ENCODE measurements at regions not wholly inside any gene's neighbourhood (a gene's known extent, or its start where the extent isn't known, plus 50 kb on each side); places are given as distances from the start of the nearest gene placed in this dataset.

DNA sequence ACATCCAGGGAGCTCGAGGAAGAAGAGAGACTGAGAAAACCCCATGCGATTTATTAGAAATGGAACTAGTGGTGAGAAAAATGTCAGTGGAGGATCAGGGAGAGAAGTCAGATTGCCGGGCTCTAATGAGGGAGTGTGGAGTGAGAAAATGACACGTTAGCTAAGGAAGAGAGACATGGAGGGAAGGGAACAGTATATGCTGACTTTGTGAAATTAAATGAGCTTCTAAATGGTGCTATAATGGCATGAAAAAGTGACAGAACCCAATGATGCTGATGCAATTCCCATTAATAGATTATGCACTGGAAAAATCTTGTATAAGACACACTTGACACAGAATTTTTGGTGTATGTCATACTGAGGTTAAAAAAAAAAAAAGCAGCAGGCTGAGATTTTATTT lies 112.6 kb downstream of the HSPH1 start:
- no peak for DNase-seq

DNA sequence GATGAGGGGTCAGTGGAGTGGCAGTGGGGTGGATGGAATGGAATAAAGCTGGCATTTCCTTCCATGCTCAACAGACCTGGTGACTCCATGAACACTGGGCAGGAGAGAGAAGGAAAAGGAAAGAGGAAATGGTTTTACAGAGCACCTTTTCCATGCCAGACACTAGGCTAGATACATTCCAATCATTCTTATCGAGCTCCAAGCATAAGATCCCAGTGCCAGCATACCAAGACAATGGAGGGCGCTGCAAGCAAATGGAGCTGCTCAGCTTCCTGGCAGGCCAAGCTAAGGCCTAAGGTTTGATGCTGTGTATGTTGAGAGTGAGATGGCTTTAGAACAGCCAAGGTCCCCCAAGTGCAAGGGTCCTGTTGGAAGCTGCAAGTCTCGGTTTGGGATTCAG lies 113.2 kb downstream of the HSPH1 start:
- no peak for DNase-seq

DNA sequence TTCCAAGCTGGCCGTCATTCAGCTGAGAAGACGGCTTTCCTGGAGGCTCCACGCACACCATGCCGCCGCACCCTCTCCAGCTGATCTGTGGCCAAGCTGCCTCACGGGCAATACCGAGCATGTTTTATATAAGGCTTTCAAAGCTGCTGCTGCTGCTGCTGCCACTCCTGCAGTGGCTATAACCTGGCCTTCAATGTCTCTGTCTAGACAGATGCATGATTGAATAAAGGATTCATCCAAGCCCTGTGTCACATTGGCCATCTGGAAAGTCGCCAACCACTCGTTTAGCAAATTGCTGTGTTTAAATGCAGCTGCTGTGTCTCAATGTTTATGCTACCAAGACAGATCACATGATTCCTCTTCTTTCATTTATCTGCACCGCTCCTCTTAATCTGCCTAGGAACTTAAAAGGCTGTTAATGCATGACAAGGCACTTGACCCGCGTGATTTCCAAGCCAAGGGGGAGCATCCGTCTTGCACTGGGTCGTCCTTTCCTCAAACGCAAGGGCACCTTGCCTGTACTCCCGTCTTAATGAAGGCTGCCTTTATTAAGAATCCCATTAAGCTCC lies 114.3 kb downstream of the TEX26 start:
- DNase-seq = peak; percentile 69

DNA sequence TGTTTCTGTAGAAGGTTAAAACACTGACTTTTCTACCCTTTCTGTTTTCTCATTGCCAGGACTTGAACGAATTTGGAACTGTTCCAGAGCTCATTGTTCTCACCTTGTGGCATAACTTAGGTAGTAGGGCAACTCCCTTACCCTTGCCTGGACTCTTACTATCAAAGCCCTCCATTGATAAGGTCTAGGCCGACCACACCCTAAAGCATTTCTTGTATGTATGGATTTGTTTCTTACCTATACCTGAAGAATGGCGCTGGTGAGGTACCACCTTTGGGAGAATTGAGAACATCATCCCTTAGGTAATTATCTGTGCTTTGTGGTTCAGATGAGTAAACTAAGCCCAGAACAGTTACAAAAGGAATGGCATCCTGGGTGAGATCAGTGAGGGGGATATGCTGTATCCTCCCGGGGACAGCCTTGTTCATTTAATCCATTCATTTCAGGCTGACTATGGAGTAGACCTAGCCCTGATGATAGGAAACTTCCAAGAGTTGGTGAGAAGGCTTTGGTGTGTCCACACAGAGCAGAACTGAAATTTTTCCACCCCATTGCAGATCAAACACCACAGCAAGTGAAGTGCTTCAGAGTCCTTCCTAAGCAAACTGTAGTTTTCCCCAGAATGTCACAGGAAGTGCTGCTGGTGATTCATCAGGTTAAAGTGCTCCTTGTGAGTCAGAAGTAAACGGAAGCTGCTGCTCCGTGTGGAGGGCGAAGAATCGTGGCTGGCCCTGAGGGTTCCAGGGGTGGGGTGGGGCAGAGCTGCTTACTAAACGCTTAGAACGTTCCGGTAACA lies 113.0 kb downstream of the TEX26 start:
- DNase-seq = no peak

DNA sequence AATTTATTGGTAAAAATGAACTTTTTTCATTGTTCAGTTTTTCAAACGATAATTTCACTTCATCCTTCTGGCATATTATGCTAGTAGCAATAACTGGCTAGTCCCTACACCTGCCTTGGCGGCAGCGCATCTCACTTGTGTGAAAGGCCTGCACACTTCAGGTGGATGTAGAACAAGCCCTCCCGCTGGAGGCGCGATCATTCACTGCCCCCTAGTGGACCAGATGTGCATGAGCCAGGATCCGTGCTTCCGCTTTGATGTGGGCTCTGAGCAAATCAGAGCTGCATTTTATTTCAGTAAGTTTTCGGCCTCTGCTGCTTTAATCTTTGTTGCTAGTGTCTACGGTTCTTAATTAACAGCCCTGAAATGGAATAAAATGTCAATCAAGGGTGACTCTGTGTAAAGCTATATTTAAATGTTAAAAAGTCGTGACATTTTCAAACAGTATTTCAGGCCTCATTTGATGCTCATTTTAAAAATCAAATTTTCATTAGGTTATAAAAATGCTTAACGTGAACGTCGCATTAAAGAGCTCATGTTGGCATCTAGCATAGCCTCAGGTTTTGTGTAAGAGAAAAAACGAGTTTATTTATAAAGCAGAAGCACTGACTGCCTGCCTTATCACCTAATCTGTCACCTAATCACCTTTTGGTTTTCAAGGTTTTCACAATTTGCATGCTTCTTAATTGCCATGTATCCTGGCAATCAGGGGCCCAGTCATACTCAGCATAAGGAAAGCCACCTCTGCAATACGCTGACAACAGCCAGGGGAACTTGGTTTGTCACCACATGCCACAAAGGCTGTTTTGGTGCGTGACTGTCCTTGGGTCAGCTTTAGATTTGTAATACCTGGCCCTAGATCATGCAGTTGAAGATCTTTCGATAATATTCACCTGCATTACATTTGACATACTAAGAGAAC lies 112.2 kb downstream of the TEX26 start:
- peak; percentile 81 for DNase-seq

DNA sequence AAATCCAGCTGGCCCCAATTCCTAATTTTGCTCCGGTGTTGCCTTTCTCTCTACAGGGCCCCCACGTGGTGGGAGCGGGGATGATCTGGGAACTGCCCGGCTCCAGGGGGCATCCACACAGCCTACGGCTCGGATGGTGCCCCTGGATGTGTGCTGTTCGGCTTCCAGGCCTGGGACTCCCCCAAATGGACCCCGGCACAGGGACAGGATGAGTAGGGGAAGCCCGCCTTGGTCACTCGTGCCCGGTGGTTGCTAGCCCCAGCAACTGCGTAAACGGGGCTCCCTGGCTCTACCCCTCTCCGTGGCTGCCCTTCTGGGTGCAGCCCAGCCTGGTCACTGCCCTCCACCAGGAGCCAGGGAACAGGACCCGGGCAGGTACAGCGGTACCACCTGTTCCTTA lies 111.5 kb downstream of the TEX26 start:
- no peak for DNase-seq

DNA sequence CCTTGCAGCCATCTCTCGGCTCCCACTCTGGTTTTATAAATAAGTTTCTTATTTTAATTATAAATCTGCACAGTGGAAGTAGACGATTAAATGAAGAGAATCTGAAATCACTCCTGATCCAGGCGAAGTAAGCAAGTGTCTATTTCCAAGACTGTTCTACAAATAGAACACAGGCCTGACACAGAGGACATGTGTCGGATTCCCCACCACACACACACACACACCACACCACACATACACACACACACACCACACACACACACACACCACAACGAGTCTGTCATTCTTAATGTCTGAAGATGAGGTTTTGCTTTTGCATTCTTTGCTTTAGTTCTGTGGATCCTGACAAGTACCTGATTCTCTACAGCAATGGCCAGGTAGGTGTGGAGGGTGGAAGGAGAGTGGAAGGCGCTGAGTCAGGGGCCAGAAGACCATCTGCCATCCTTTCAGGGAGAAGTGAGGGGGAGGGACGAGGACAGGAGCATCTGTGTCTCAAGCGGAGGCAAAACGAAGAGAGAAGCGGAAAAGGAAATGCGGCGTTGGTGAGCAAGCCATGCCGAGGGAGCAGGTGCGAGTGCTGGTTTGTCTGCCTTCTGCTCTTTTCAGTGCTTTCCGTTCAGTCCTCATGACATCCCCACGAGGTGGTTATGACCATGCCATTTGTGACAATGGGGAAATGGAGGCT lies 110.2 kb downstream of the TEX26 start:
- DNase-seq = no peak

DNA sequence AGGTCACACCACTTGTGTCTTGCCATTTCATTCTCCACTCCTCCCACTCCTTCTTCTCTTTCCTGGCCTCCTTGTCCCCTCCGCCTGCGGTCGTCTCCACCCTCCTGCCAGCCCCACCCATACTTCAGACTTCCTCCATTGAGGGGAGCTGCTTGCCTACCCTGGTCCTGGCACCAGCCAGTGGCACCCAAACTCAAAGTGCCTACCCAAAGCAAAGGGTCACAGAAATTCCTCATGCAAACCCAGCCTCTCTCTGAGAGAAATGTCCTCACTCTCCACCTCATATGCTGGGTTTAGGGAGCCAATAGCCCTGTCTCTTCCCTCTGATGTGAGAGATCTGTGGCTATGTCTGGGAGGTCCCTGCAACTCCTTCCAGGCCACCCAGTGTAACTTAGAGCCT lies 109.6 kb downstream of the TEX26 start:
- no peak for DNase-seq

DNA sequence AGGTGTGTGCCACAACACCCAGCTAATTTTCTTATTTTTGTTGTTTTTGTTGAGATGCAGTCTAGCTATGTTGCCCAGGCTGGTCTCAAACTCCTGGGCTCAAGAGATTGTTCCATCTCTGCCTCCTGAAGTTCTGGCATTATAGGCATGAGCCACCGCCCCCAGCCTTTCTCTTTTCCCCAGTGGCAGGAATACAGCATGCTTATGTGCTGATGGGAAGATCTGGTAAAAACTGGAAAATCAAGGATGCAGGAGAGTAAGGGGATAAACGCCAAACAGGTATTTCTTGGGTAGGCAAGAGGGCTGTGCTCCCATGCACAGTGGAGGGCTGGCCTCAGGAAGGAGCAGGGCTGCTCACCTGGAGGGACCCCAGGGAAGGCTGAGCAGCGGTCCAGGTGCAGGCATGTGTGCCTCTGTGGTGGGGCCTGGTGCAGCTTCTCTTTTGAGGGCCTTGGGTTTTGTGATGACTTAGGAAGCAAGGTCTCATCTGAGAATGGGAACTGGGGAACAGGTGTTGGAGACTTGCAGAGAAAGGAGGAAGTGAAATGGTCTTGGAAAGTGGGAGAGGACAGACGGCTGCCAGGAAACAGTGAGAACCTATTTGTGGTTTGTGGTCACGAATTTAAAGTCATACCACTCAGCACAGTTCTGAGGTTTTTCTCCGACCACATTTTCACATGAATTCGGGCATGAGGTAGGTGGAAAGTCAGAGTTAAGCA lies 106.5 kb downstream of the TEX26 start:
- no peak for DNase-seq

DNA sequence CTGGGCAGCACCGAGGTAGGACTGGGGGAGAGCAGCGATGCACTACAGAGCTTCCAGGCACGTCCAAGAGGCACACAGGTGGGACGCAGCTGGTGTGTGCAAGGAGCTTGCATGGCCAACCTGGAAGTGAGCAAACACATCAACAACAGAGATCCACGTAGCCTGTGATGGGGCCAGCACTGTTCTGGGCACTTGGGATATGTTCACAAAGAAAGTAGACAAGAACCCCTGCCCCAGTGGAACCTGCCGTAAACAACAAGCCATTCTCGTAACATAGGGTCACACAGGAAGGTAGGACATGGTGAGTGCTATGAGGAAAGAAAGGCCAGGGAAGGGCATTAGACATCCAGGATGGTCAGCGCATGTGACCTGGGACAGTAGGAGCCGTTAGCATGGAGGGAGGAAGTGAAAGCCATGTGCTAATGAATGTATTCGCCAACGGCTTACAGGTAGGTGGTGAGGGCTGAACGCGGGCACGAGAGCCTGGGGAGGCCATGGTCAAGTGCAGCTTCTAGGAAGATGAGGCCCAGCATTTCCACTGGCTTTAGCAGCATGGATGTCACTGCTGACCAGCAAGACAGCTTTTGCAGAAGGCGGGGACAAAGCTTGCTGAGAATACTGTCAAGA lies 105.5 kb downstream of the TEX26 start:
- no peak for DNase-seq

DNA sequence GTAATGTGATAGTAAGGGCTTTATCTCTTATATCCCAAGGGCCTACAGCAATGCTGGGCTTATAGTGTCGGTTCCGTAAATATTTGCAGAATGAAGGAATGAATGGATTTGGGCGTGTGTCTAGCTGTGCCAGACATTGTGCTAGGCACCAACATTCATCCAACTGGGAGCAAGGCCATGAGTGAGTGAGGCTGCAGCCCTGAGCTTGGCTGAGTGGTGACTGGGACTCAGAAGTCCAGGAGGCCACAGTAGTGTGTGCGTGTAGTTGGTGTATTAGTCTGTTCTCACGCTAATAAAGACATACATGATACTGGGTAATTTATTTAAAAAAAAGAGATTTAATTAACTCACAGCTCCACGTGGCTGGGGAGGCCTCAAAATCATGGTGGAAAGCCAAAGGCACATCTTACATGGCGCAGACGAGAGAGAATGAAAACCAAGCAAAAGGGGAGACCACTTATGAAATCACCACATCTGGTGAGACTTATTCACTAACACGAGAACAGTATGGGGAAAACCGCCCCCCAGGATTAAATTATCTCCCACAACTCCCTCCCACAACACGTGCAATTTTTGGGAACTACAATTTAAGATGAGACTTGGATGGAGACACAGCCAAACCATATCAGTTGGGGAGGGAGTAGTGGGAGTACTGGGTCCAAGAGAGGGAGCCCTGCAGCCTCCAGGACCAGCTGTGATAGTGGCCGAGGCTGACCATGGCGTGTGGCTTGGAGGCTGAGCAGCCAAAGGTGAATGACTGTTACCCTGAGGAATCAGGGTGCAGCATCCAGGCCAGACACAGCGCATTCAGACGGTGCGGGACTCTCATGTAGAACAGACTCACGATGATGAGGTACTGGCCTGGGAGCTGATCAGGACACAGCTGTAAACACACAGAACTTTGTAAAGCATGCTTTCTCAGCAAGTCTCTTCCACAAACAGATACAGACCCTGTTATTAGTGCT lies 104.6 kb downstream of the TEX26 start:
- DNase-seq = no peak

DNA sequence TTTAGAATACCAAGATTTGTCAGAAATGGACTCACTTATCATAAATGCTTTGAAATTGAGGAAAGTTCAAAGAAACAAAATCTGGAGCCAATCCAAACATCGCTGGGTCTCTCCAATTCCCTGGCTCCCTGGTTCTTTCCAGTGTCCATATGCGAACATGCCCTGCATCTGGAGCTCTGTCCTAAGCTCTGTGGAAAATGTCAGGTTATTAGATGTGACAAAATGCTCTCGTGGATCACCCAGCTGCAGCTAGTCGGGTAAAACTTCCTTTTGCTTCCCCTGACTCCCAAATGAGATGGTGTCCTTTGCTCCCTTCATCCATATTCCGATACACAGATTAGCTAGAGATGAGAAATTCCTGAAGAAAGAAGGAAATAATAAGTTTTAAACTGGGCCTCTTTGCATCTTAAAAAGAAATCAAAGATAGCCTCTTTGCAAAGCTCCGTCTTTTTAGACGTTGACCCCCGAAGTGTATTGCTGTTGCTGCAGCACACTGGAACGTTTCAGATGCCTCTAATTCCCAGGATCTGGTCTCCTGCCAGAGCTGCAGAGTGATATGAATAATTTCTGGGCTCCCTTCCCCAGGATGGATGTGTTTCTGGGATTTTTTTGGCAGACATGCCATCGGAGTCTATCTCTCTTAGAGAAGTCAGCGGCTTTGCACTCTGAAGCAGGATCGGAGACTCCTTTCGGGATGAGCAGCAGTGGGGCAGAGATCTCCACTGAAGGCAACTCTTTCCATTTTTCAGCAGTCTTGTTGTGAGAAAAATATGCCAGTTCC lies 102.9 kb downstream of the TEX26 start:
- DNase-seq = no peak

DNA sequence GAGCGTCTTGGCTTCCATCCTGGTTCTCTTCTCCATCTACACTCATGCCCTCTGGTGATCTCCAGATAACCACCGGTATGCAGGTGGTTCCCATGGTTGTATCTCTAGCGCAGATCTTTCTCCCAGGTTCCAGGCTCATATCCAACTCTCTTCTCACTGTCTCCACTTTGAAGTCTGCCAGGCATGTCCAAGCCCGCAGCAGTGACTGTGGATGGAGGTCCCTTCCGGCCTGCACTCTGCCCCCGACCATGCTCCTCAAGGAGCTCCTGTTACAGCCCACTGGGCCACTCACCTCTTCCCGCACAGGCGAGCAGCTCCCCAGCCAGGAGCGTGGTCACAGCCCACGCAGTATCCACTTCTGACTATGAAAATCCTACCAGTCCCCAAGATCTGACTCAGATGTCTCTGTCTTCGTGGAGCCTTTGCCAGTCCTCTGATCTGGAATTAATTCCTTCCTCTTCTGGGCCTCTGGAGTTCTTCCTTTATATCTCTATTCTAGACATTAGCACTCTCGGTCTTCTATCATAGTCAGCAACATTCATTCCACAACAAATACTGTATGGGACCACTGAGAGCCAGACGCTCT lies 100.2 kb downstream of the TEX26 start:
- no peak for DNase-seq

DNA sequence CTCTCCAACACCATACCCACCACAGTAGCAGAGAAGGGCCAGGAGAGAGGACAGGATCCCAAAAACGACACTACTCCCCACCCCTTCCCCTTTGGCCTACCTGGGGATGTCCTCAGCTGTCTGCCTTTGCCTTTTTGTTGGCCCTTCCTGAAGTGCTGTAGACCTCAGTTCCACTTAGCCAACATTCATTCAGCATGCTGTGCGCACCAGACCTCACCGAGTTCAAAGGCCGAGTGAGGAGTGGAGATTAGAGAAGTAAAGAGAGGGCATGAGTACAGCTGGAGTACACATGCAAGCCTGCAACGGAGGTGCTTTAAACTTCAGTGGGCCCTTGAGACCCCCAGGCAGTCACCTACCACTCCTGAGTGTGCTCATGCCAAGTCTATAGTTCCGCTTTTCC lies 99.0 kb downstream of the TEX26 start:
- no peak for DNase-seq

DNA sequence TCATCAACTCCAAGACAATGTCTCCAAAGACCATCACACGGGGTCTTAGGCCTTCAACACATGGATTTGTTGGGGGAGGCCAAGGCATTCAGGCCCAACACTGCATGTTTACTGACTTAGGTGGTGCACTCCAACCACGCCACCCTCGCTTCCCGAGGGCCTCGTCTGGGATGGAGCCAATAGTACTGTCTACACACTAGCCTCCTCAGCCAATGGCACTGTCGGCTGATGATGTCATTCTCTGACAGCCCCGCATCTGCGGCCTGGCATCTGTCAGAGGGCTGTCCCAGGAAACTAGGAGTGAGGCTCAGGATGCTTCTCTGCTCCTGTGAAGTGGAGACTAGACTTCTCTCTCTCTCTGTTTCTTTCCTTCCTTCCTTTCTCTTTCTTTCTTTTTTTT lies 96.6 kb downstream of the TEX26 start:
- no peak for DNase-seq

DNA sequence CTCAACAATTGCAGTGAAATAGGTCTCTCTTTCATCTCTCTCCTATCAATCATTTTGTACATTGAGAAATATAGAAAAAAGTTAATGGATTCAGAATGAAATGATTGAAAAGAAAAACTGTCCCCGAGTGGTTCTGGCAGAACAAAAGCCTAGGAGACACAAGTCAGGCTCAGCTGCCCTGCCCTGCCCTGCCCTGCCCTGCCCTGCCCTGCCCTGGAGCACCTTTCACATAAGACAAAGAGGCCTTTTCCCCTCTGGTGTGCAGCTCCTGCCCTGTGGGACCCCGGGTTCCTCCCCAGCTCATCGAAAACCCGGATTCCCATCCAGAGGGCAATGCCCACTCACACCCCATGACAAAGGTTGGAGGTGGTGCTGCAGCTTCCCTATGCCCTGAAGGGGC lies 94.7 kb downstream of the TEX26 start:
- DNase-seq = no peak

All from left kidney (tissue), 1 donor.